Aorta (tissue), 5 donors: ENCODE measurements at regions not wholly inside any gene's neighbourhood (a gene's known extent, or its start where the extent isn't known, plus 50 kb on each side); places are given as distances from the start of the nearest gene placed in this dataset.

Experiments
- ATAC-seq: fragments of 200-7000 bp; cut with Tn5 transposase; one replicate; pipeline ENCODE4 v1.9.1; 2022; ENCODE audit warnings: moderate library complexity; ENCODE audit not compliant: low FRiP score
- DNase-seq, 2 donors: peaks; one replicate each; pipeline ENCODE4 v3.0.0-alpha.2; 2020
- H3K27ac ChIP-seq, 2 donors: one replicate each; pipeline ENCODE4 v1.5.1; 2013; ENCODE audit warnings: low read length in 2 of 2, mild to moderate bottlenecking in 2 of 2, moderate library complexity in 2 of 2, control low read depth in 1 of 2, inconsistent platforms in 1 of 2, low read depth in 1 of 2
- H3K27me3 ChIP-seq, 2 donors: one replicate each; pipeline ENCODE4 v1.6.1; 2013; ENCODE audit warnings: control low read depth in 1 of 2, low read length in 1 of 2, mild to moderate bottlenecking in 1 of 2, moderate library complexity in 1 of 2; ENCODE audit not compliant: insufficient read depth in 2 of 2, control insufficient read depth in 1 of 2
- H3K36me3 ChIP-seq, 2 donors: one replicate each; pipeline ENCODE4 v1.6.1; 2013; ENCODE audit warnings: control low read depth in 1 of 2, low read length in 1 of 2, mild to moderate bottlenecking in 1 of 2; ENCODE audit not compliant: insufficient read depth in 2 of 2, control insufficient read depth in 1 of 2
- H3K4me1 ChIP-seq, 2 donors: one replicate each; pipeline ENCODE4 v1.6.1; 2013; ENCODE audit warnings: low read length in 2 of 2, control low read depth in 1 of 2, mild to moderate bottlenecking in 1 of 2, moderate library complexity in 1 of 2; ENCODE audit not compliant: insufficient read depth in 2 of 2, control insufficient read depth in 1 of 2
- H3K4me3 ChIP-seq, 2 donors: one replicate each; pipeline ENCODE4 v1.5.1; 2013; ENCODE audit warnings: low read length in 2 of 2, control low read depth in 1 of 2, mild to moderate bottlenecking in 1 of 2
- H3K9me3 ChIP-seq: one replicate; pipeline ENCODE4 v1.6.1; 2013; ENCODE audit warnings: mild to moderate bottlenecking, low read length; ENCODE audit not compliant: control insufficient read depth
- WGBS, 2 donors: extraction: QIAGEN DNeasy Blood & Tissue Kit; methylation state at CpG; one replicate each; pipeline ENCODE4 v1.1.7; 2013; 5-methylcytosine and 5-hydroxymethylcytosine counted together
- intact Hi-C, 2 donors: fragments of 100-400 bp; cut with DNase I; formaldehyde crosslinking; loops; one replicate each; pipeline versions ENCODE4 v1.14.2 to v1.15.0; 2022
- donor health status: healthy with polysubstance abuse.
- donor health status: Bipolar disorder and iron deficiency.
- donor health status: DM: no; HTN: no; CAD: no.
- donor health status: DM: no; HTN: no; CAD: no.
- donor health status: DM: yes; HTN: yes; CAD: no.

DNA sequence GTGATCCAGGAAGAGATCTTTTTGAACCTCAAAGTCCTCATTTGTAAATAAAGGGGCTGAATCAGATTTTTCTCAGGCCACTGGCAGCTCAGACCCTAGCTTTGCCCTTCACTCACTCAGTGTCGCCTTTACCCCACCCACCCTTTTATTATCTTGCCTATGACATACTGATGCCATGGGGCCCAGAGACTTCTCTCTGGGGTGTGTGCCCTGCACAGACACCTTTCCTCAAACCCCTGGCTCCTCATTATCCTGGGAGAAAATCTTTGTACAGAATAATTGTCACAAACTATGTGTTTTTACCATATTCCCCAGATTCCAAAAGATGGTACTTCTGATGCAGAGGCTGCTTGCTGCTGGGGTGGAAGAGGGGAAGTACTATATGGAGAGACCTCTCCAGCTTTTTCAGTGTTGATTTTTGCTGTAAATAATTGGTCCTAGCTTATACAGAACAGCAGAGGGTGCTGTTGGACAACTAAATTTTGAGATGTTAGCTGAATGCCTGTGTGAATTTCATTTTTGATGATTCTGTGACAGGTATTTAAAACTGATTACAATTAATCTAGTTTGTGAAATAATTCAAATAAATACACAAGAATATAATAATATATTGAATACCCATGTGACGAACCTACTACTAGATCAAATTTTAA is 53.9 kb upstream of the DCD start:
- Histone ChIP-seq H3K27me3 (no peaks in the 10 kb centered on the region), H3K4me1 (no peaks in the 10 kb centered on the region), H3K27ac (no peak overlapping the region), H3K9me3 (no peaks in the 10 kb centered on the region), H3K4me3 (no peak overlapping the region), H3K36me3 (no peaks in the 10 kb centered on the region)
- ATAC-seq = no peak
- 25 to 32% methylated on average over 2 of the region's 2 CpGs for WGBS, 2 donors
- no peak for DNase-seq
- intact Hi-C loops = loop anchor here in 1 of 2 donors (5.0 kb wide), 1 partner anchor 255 kb away; no protein-coding TSS in a partner anchor

- ATAC-seq (no peak), DNase-seq (no peak)
- Histone ChIP-seq H3K27ac (no peak overlapping the region), H3K9me3 (no peaks in the 10 kb centered on the region), H3K4me1 (no peaks in the 10 kb centered on the region), H3K36me3 (no peaks in the 10 kb centered on the region), H3K4me3 (no peak overlapping the region), H3K27me3 (no peaks in the 10 kb centered on the region)
- intact Hi-C loops = loop anchor here in 1 of 2 donors (5.0 kb wide), 1 partner anchor 256 kb away; no protein-coding TSS in a partner anchor
- 70 to 82% methylated on average over 2 of the region's 2 CpGs for whole genome bisulfite sequencing, 2 donors
These were observed 52.7 kb upstream of the DCD start for GRCh38 chr12:54700849-54701248.

GRCh38 chr12:54700301-54700700 is 52.1 kb upstream of the DCD start:
- Histone ChIP-seq H3K27ac (no peak overlapping the region), H3K36me3 (no peaks in the 10 kb centered on the region), H3K27me3 (no peaks in the 10 kb centered on the region), H3K9me3 (no peaks in the 10 kb centered on the region), H3K4me3 (no peak overlapping the region), H3K4me1 (no peaks in the 10 kb centered on the region)
- 50 to 60% methylated on average over 2 of the region's 2 CpGs for WGBS, 2 donors
- intact Hi-C loops = loop anchor here in 1 of 2 donors (5.0 kb wide), 1 partner anchor 257 kb away; no protein-coding TSS in a partner anchor
- no peak for ATAC-seq
- DNase-seq = no peak
